ENCODE measurements at regions not wholly inside any gene's neighbourhood (a gene's known extent, or its start where the extent isn't known, plus 50 kb on each side); places are given as distances from the start of the nearest gene placed in this dataset.

GRCh38 chr7:18290223-18290622, 205.3 kb upstream of the HDAC9 start:
- ChIA-PET POLR2A (no interaction called here), CTCF (interaction anchor here (1.4 kb wide), 1 partner anchor 30 kb away, joined by 3 read pairs; no protein-coding TSS in a partner anchor)
- Histone ChIP-seq H3K27ac (ENCODE audit: extremely low read depth, low read depth, low read length) (no peak overlapping the region), H3K36me3 (ENCODE audit: control insufficient read depth in 2 of 2, insufficient read depth in 1 of 2, low read length in 2 of 2) (no peaks in the 10 kb centered on the region), H3K9me3 (ENCODE audit: control insufficient read depth, insufficient read depth, low read depth, low read length) (no peaks in the 10 kb centered on the region), H3K4me3 (ENCODE audit: low read depth, low read length) (no peak overlapping the region), H3K4me1 (ENCODE audit: control insufficient read depth, insufficient read depth, low read length) (no peaks in the 10 kb centered on the region)
- TF ChIP-seq ZNF473 (tag by site-specific recombination; IDR thresholded peaks at IDR 0.05) (no peak), ZNF792 (tag by site-specific recombination; IDR thresholded peaks at IDR 0.05) (no peak), MEIS1 (CRISPR knock-in tag; IDR thresholded peaks at IDR 0.05; ENCODE audit: borderline replicate concordance) (no peak), ATF2 (tag by site-specific recombination; IDR thresholded peaks at IDR 0.05; ENCODE audit: low read depth) (no peak), ELK4 (IDR thresholded peaks at IDR 0.05; ENCODE audit: borderline replicate concordance, low read depth, low read length) (no peak), ZNF248 (tag by site-specific recombination; IDR thresholded peaks at IDR 0.05) (no peak), ZNF341 (tag by site-specific recombination; IDR thresholded peaks at IDR 0.05; ENCODE audit: low read depth) (no peak), ZXDB (tag by site-specific recombination; IDR thresholded peaks at IDR 0.05) (no peak), ZNF677 (tag by site-specific recombination; IDR thresholded peaks at IDR 0.05) (no peak), KLF10 (tag by site-specific recombination; IDR thresholded peaks at IDR 0.05) (no peak), ZNF2 (tag by site-specific recombination; IDR thresholded peaks at IDR 0.05) (no peak), ZNF670 (tag by site-specific recombination; IDR thresholded peaks at IDR 0.05; ENCODE audit: low read depth) (no peak), ZNF837 (tag by site-specific recombination; IDR thresholded peaks at IDR 0.05) (no peak), ZNF768 (tag by site-specific recombination; IDR thresholded peaks at IDR 0.05) (no peak), ZNF416 (tag by site-specific recombination; IDR thresholded peaks at IDR 0.05) (no peak), ZBTB6 (tag by site-specific recombination; IDR thresholded peaks at IDR 0.05) (no peak), ZNF623 (tag by site-specific recombination; IDR thresholded peaks at IDR 0.05) (no peak), ZBTB44 (tag by site-specific recombination; IDR thresholded peaks at IDR 0.05) (no peak)

GRCh38 chr7:18290865-18291264, 204.7 kb upstream of the HDAC9 start:
- no peak overlapping the region for H3K27ac ChIP-seq (ENCODE audit: extremely low read depth, low read depth, low read length)
- ChIA-PET POLR2A (no interaction called here), CTCF (no interaction called here)
- no peaks in the 10 kb centered on the region for H3K9me3 ChIP-seq (ENCODE audit: control insufficient read depth, insufficient read depth, low read depth, low read length)
- TF ChIP-seq ZNF426 (tag by site-specific recombination; IDR thresholded peaks at IDR 0.05) (no peak), ZNF292 (tag by site-specific recombination; IDR thresholded peaks at IDR 0.05; ENCODE audit: borderline replicate concordance, low read depth) (no peak), ZNF132 (tag by site-specific recombination; IDR thresholded peaks at IDR 0.05; ENCODE audit: borderline replicate concordance) (no peak)
- no peaks in the 10 kb centered on the region for H3K4me1 ChIP-seq (ENCODE audit: control insufficient read depth, insufficient read depth, low read length)
- no peak overlapping the region for H3K4me3 ChIP-seq (ENCODE audit: low read depth, low read length)
- no peaks in the 10 kb centered on the region for H3K36me3 ChIP-seq (ENCODE audit: control insufficient read depth in 2 of 2, insufficient read depth in 1 of 2, low read length in 2 of 2)
